Adipocyte (in vitro differentiated cells): ENCODE measurements at regions not wholly inside any gene's neighbourhood (a gene's known extent, or its start where the extent isn't known, plus 50 kb on each side); places are given as distances from the start of the nearest gene placed in this dataset.
A peak's percentile ranks its signal among the peaks of the same experiment; 100 is the strongest.

Source experiments
- DNase-seq: peaks from one replicate; pipeline ENCODE4 v3.0.0-alpha.2; 2015; ENCODE audit warnings: low read depth
- H3K27me3 ChIP-seq: replicated peaks from 2 replicates; pipeline ENCODE4 v1.7.0; 2013; ENCODE audit warnings: mild to moderate bottlenecking, low read length, moderate library complexity; ENCODE audit not compliant: control insufficient read depth, insufficient read depth
- H3K36me3 ChIP-seq: 2 replicates; pipeline ENCODE4 v1.7.0; 2013; ENCODE audit warnings: low read length, mild to moderate bottlenecking, moderate library complexity; ENCODE audit not compliant: control insufficient read depth, insufficient read depth, severe bottlenecking
- H3K4me1 ChIP-seq: 2 replicates; pipeline ENCODE4 v1.7.0; 2013; ENCODE audit warnings: mild to moderate bottlenecking, low read length, moderate library complexity; ENCODE audit not compliant: control insufficient read depth, insufficient read depth
- H3K4me3 ChIP-seq: 2 replicates; pipeline ENCODE4 v1.7.0; 2013; ENCODE audit warnings: mild to moderate bottlenecking, low read length, moderate library complexity
- H3K9ac ChIP-seq: 2 replicates; pipeline ENCODE4 v1.7.0; 2013; ENCODE audit warnings: mild to moderate bottlenecking, low read length, moderate library complexity
- H3K9me3 ChIP-seq: 2 replicates; pipeline ENCODE4 v1.7.0; 2013; ENCODE audit warnings: mild to moderate bottlenecking, low read length, moderate library complexity; ENCODE audit not compliant: control insufficient read depth

- H3K36me3 ChIP-seq: no peaks in the 10 kb centered on the region
- no peak for DNase-seq
- no peak overlapping the region for H3K4me3 ChIP-seq
- H3K4me1 ChIP-seq: no peaks in the 10 kb centered on the region
- no peaks in the 10 kb centered on the region for H3K9me3 ChIP-seq
- H3K9ac ChIP-seq: no peak overlapping the region
- peaks cover 3% of the 10 kb centered on the region for H3K27me3 ChIP-seq
Observed at GRCh38 chr9:105865285-105865684, 170.9 kb downstream of the TMEM38B start.

DNA sequence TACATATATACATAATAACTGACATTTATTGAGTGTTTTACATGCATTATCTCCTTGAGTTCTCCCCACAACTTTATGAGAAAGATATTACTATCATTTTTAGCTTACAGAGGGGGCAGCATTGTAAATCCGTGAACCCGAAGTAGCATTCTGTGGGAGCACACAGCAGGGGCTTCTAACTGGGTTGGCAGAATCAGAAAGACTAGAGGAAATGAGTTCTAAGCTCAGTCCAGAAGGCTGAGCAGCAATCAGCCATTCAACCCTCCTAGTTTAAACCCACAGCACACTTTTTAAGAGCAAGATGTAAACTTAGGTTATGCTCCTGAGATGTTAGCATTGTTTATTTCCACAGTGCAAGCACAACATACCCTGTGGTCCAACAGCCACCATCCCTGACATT lies 177.2 kb downstream of the TMEM38B start:
- no peak overlapping the region for H3K9ac ChIP-seq
- DNase-seq: no peak
- H3K4me1 ChIP-seq: no peaks in the 10 kb centered on the region
- no peaks in the 10 kb centered on the region for H3K9me3 ChIP-seq
- H3K4me3 ChIP-seq: no peak overlapping the region
- H3K27me3 ChIP-seq: no peaks in the 10 kb centered on the region
- no peaks in the 10 kb centered on the region for H3K36me3 ChIP-seq

- Histone ChIP-seq H3K9me3 (no peaks in the 10 kb centered on the region), H3K4me1 (no peaks in the 10 kb centered on the region), H3K9ac (no peak overlapping the region), H3K4me3 (no peak overlapping the region), H3K27me3 (no peaks in the 10 kb centered on the region), H3K36me3 (no peaks in the 10 kb centered on the region)
- no peak for DNase-seq
Observed at GRCh38 chr9:105873801-105874200, 179.5 kb downstream of the TMEM38B start.

- H3K9me3 ChIP-seq: no peaks in the 10 kb centered on the region
- DNase-seq: no peak
- no peak overlapping the region for H3K9ac ChIP-seq
- no peaks in the 10 kb centered on the region for H3K27me3 ChIP-seq
- H3K4me1 ChIP-seq: no peaks in the 10 kb centered on the region
- H3K4me3 ChIP-seq: no peak overlapping the region
- H3K36me3 ChIP-seq: no peaks in the 10 kb centered on the region
Observed at GRCh38 chr9:105877721-105878120, 183.4 kb downstream of the TMEM38B start.

DNA sequence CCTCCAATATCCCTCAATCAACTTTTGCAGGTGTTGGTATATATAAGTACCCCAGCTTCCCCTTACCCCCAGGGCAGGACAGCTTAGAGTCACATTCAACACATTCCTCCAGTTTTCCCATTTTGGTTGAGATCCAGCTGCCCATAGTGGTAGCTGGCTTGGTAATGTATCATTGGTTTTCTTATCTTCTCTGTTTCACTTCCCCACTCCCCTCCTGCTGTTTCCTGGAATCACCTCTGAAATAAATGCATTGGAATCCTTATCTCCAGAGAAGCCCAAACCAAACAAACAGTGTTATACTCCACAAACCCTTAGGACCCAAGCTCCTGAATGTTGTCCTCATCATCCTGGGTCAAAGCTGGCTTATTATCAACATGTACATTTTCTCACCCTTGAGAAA lies 184.8 kb downstream of the TMEM38B start:
- H3K4me3 ChIP-seq: no peak overlapping the region
- DNase-seq: no peak
- H3K9ac ChIP-seq: no peak overlapping the region
- H3K36me3 ChIP-seq: no peaks in the 10 kb centered on the region
- H3K4me1 ChIP-seq: no peaks in the 10 kb centered on the region
- H3K27me3 ChIP-seq: no peaks in the 10 kb centered on the region
- H3K9me3 ChIP-seq: no peaks in the 10 kb centered on the region

DNA sequence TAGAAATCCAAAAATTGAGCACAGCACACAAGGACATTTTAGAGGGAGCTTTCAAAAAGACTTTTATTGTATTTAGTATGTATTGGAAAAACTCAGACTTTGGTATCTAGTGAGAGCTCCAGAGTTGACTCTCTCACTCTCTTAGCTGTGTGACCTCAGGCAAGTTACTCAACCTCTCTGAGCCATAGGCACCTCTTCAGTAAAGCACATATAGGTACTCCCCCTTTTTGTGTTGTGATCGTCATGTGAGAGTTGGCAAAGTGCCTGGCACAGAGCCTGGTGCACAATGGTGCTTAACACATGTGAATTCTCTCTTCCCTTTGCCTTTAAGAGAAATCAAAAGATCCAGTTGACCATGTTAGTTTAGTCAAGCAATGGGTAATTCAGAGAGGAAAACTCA lies 186.2 kb downstream of the TMEM38B start:
- Histone ChIP-seq H3K4me3 (no peak overlapping the region), H3K9ac (no peak overlapping the region), H3K36me3 (no peaks in the 10 kb centered on the region), H3K9me3 (no peaks in the 10 kb centered on the region), H3K4me1 (no peaks in the 10 kb centered on the region), H3K27me3 (peaks cover 2% of the 10 kb centered on the region)
- DNase-seq: no peak

DNA sequence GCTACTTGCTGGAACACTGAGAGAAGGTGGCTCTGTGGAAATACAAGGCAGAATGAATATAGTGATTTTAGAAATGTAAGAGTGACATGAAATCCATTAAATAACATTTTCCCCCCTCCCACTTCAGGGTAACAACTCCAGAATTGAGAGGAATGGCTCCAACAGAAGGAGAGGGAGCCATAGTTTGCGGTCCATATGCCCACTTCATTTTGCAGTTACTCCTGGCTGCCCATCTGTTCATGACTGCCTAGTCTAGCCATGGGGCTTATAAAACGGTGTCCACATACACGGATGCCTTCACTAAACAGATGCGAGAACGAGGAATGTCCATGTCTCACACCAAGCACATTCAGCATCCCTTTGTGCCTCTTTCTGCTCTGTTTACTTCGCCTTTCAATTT lies 186.7 kb downstream of the TMEM38B start:
- H3K4me3 ChIP-seq: no peak overlapping the region
- no peaks in the 10 kb centered on the region for H3K4me1 ChIP-seq

DNA sequence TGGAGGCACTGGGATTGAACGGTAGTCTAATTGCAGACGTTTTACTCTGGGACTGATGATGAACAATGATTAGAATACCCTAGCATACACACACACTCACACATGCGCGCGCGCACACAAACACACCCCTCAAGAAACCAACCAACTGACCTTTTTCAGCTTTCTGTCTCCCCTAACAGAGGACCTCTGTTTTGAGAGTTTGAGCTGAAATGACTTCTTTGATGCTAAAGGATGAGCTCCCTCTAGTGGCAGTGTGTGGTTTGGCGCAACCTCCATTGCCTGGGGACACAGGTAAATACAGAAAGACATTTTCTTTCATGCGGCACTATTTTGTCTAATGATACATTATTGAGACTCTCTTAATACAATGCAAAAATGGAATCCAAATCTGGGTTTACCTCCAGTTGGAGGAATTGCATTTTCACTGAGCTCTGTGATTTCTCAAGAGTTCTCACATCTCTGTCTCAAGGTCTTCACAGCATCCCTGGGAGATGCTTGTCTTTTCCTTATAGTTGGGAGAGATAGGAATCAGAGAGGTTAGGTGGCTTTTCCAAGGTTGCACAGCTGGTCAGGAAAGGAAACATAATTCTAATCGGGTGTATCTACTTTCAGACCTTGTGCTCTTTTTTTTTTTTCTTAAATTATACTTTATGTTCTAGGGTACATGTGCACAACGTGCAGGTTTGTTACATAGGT lies 187.5 kb downstream of the TMEM38B start:
- Histone ChIP-seq H3K36me3 (no peaks in the 10 kb centered on the region), H3K27me3 (peaks cover 4% of the 10 kb centered on the region), H3K9ac (no peak overlapping the region), H3K9me3 (no peaks in the 10 kb centered on the region), H3K4me1 (no peaks in the 10 kb centered on the region), H3K4me3 (no peak overlapping the region)
- peak; percentile 78 for DNase-seq

More for the DNA sequence above, 186.7 kb downstream of the TMEM38B start:
- peaks cover 4% of the 10 kb centered on the region for H3K27me3 ChIP-seq
- DNase-seq: no peak
- H3K9me3 ChIP-seq: no peaks in the 10 kb centered on the region
- no peaks in the 10 kb centered on the region for H3K36me3 ChIP-seq
- no peak overlapping the region for H3K9ac ChIP-seq

DNA sequence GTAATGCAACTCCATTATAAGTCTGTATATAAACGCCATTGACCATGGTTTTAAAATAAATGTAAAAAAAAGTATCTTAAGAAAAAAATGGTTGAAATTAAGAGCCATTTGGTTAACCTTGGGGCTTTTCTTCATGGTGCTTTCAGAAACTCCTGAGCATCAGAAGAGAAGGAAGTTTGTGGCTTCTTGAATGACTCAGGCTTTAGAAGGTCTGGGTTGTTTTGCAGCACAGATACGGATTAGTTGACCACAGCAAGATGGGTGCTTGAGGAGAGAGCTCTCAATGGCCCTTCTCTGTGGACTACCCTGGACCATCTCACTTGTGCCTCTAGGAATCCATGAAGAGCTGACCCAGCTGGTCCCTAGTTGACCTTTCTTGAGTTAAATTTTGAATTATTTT lies 189.5 kb downstream of the TMEM38B start:
- Histone ChIP-seq H3K36me3 (no peaks in the 10 kb centered on the region), H3K4me1 (no peaks in the 10 kb centered on the region), H3K27me3 (peaks cover 4% of the 10 kb centered on the region), H3K4me3 (no peak overlapping the region), H3K9ac (no peak overlapping the region), H3K9me3 (no peaks in the 10 kb centered on the region)
- DNase-seq: no peak

GRCh38 chr9:105884416-105884815 lies 190.1 kb downstream of the TMEM38B start:
- Histone ChIP-seq H3K9me3 (no peaks in the 10 kb centered on the region), H3K27me3 (peaks cover 4% of the 10 kb centered on the region), H3K4me1 (no peaks in the 10 kb centered on the region), H3K4me3 (no peak overlapping the region), H3K36me3 (no peaks in the 10 kb centered on the region), H3K9ac (no peak overlapping the region)
- no peak for DNase-seq

GRCh38 chr9:105886136-105886535 lies 191.8 kb downstream of the TMEM38B start:
- Histone ChIP-seq H3K9ac (no peak overlapping the region), H3K36me3 (no peaks in the 10 kb centered on the region), H3K27me3 (peaks cover 4% of the 10 kb centered on the region), H3K9me3 (no peaks in the 10 kb centered on the region), H3K4me1 (no peaks in the 10 kb centered on the region), H3K4me3 (no peak overlapping the region)
- DNase-seq: no peak

DNA sequence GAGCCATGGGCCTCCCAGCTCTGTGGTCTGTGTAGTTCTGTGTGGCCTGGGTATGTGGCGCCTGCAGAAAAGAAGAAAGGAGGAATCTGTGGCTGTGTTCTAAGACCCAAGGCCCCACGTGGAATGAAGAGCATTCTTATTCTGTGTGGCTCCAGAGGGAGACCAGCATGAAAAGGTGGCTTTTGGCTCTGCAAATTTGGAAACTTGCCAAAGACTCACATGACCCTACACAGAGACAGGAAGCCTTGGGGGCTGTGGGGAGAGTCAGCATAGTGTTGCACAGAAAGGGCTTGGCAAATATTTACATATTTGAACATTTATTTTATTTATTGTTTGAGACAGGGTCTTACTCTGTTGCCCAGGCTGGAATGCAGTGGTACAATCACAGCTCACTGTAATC lies 193.3 kb downstream of the TMEM38B start:
- Histone ChIP-seq H3K4me1 (no peaks in the 10 kb centered on the region), H3K36me3 (no peaks in the 10 kb centered on the region), H3K9ac (no peak overlapping the region), H3K27me3 (peaks cover 4% of the 10 kb centered on the region), H3K9me3 (no peaks in the 10 kb centered on the region), H3K4me3 (no peak overlapping the region)
- no peak for DNase-seq
